ENCODE measurements at regions not wholly inside any gene's neighbourhood (a gene's known extent, or its start where the extent isn't known, plus 50 kb on each side); places are given as distances from the start of the nearest gene placed in this dataset.

GRCh38 chr4:111632641-111633151 lies 512.6 kb upstream of the FAM241A start:
- TF ChIP-seq EZH2 (IDR thresholded peaks at IDR 0.05; ENCODE audit: borderline replicate concordance, insufficient read depth, low read depth, low read length, poor library complexity, severe bottlenecking) (no peak), CTCF (IDR thresholded peaks at IDR 0.05) (no peak)

Measured in B cell (primary cell).